H9 (cell line): ENCODE measurements at regions not wholly inside any gene's neighbourhood (a gene's known extent, or its start where the extent isn't known, plus 50 kb on each side); places are given as distances from the start of the nearest gene placed in this dataset.
A peak's percentile ranks its signal among the peaks of the same experiment; 100 is the strongest.

Experiments used
- DNase-seq: peaks from one replicate; pipeline ENCODE4 v3.0.0-alpha.2; 2017
- H2AFZ ChIP-seq: one replicate; pipeline ENCODE4 v1.6.1; 2013; ENCODE audit warnings: mild to moderate bottlenecking, low read length, control low read depth, moderate library complexity
- H2AK5ac ChIP-seq: 2 replicates; pipeline ENCODE4 v1.6.1; 2013; ENCODE audit warnings: low read length, control low read depth, mixed read lengths; ENCODE audit not compliant: insufficient read length
- H2BK120ac ChIP-seq: one replicate; pipeline ENCODE4 v1.6.1; 2013; ENCODE audit warnings: low read depth, mild to moderate bottlenecking, low read length, control low read depth, inconsistent platforms; ENCODE audit not compliant: poor library complexity, severe bottlenecking
- H2BK12ac ChIP-seq: 2 replicates; pipeline ENCODE4 v1.6.1; 2013; ENCODE audit warnings: low read length, control low read depth, mixed read lengths, low read depth; ENCODE audit not compliant: insufficient read length
- H2BK15ac ChIP-seq: 2 replicates; pipeline ENCODE4 v1.6.1; 2013; ENCODE audit warnings: low read depth, low read length, control low read depth
- H2BK20ac ChIP-seq: one replicate; pipeline ENCODE4 v1.6.1; 2013; ENCODE audit warnings: low read depth, mild to moderate bottlenecking, low read length, control low read depth, inconsistent platforms; ENCODE audit not compliant: poor library complexity, severe bottlenecking
- H2BK5ac ChIP-seq: 2 replicates; pipeline ENCODE4 v1.6.1; 2013; ENCODE audit warnings: low read length, control low read depth, mixed read lengths; ENCODE audit not compliant: insufficient read length
- H3K14ac ChIP-seq: 2 replicates; pipeline ENCODE4 v1.6.1; 2013; ENCODE audit warnings: low read length, control low read depth; ENCODE audit not compliant: insufficient read depth
- H3K18ac ChIP-seq: 2 replicates; pipeline ENCODE4 v1.6.1; 2013; ENCODE audit warnings: low read depth, mild to moderate bottlenecking, mixed read lengths, low read length, control low read depth; ENCODE audit not compliant: insufficient read length
- H3K23ac ChIP-seq: 2 replicates; pipeline ENCODE4 v1.6.1; 2013; ENCODE audit warnings: low read length, control low read depth, mixed read lengths, low read depth; ENCODE audit not compliant: insufficient read length
- H3K23me2 ChIP-seq: 2 replicates; pipeline ENCODE4 v1.6.1; 2013; ENCODE audit warnings: low read depth, mild to moderate bottlenecking, mixed read lengths, low read length, control low read depth; ENCODE audit not compliant: insufficient read length, poor library complexity, severe bottlenecking
- H3K27ac ChIP-seq: 2 replicates; pipeline ENCODE4 v1.5.1; 2013; ENCODE audit warnings: low read length, control low read depth, mixed read lengths, low read depth; ENCODE audit not compliant: insufficient read length
- H3K27me3 ChIP-seq: 2 replicates; pipeline ENCODE4 v1.6.1; 2013; ENCODE audit warnings: low read length, control low read depth, inconsistent platforms; ENCODE audit not compliant: insufficient read depth
- H3K4ac ChIP-seq: 2 replicates; pipeline ENCODE4 v1.6.1; 2013; ENCODE audit warnings: low read depth, mild to moderate bottlenecking, control low read depth, inconsistent platforms, low read length, moderate library complexity
- H3K4me1 ChIP-seq: 2 replicates; pipeline ENCODE4 v1.6.1; 2013; ENCODE audit warnings: low read length, control low read depth, inconsistent platforms; ENCODE audit not compliant: insufficient read depth
- H3K4me2 ChIP-seq: 2 replicates; pipeline ENCODE4 v1.6.1; 2013; ENCODE audit warnings: low read length, control low read depth, mixed read lengths; ENCODE audit not compliant: insufficient read length, insufficient read depth
- H3K56ac ChIP-seq: 2 replicates; pipeline ENCODE4 v1.6.1; 2013; ENCODE audit warnings: low read depth, mild to moderate bottlenecking, mixed read lengths, low read length, control low read depth; ENCODE audit not compliant: insufficient read length
- H3K79me1 ChIP-seq: 2 replicates; pipeline ENCODE4 v1.6.1; 2013; ENCODE audit warnings: low read depth, mild to moderate bottlenecking, moderate library complexity, low read length, control low read depth, inconsistent platforms; ENCODE audit not compliant: insufficient read depth, poor library complexity, severe bottlenecking
- H3K79me2 ChIP-seq: 2 replicates; pipeline ENCODE4 v1.6.1; 2013; ENCODE audit warnings: low read length, control low read depth, inconsistent platforms; ENCODE audit not compliant: insufficient read depth
- H3K9ac ChIP-seq: 2 replicates; pipeline ENCODE4 v1.6.1; 2013; ENCODE audit warnings: low read length, control low read depth, mixed read lengths; ENCODE audit not compliant: insufficient read length; ENCODE audit errors: extremely low read depth
- H3K9me3 ChIP-seq: one replicate; pipeline ENCODE4 v1.6.1; 2013; ENCODE audit warnings: low read depth, low read length, inconsistent platforms; ENCODE audit not compliant: control insufficient read depth
- H3T11ph ChIP-seq: one replicate; pipeline ENCODE4 v1.6.1; 2013; ENCODE audit warnings: mild to moderate bottlenecking, low read length, control low read depth, inconsistent platforms
- H4K20me1 ChIP-seq: one replicate; pipeline ENCODE4 v1.6.1; 2013; ENCODE audit not compliant: control insufficient read depth, insufficient read length, insufficient read depth
- H4K5ac ChIP-seq: 2 replicates; pipeline ENCODE4 v1.6.1; 2013; ENCODE audit warnings: low read depth, mild to moderate bottlenecking, mixed read lengths, low read length, control low read depth; ENCODE audit not compliant: insufficient read length
- H4K8ac ChIP-seq: replicated peaks from 2 replicates; pipeline ENCODE4 v1.6.1; 2013; ENCODE audit warnings: low read length, control low read depth, mixed read lengths, low read depth; ENCODE audit not compliant: insufficient read length
- H4K91ac ChIP-seq: 2 replicates; pipeline ENCODE4 v1.6.1; 2013; ENCODE audit warnings: low read depth, mild to moderate bottlenecking, moderate library complexity, mixed read lengths, low read length, control low read depth; ENCODE audit not compliant: insufficient read length
- H3K27ac Mint-ChIP-seq, 3 experiments: 2 replicates in 2 of 3; 3 replicates in 1 of 3; pipeline ENCODE4 v1.8.0; 2020 to 2021; ENCODE audit warnings: mixed read lengths in 3 of 3, mild to moderate bottlenecking in 1 of 3, moderate library complexity in 1 of 3
- H3K27me3 Mint-ChIP-seq: 2 replicates; pipeline ENCODE4 v1.8.0; 2021; ENCODE audit warnings: low read depth, mild to moderate bottlenecking, moderate library complexity, mixed read lengths
- H3K36me3 Mint-ChIP-seq, 3 experiments: 2 replicates in 2 of 3; 3 replicates in 1 of 3; pipeline ENCODE4 v1.8.0; 2020 to 2021; ENCODE audit warnings: low read depth in 3 of 3, mixed read lengths in 3 of 3; ENCODE audit not compliant: insufficient read depth in 1 of 3
- H3K4me1 Mint-ChIP-seq, 2 experiments: 2 replicates each; pipeline ENCODE4 v1.8.0; 2020; ENCODE audit warnings: mixed read lengths in 2 of 2
- H3K4me3 Mint-ChIP-seq, 2 experiments: 2 replicates in 1 of 2; 3 replicates in 1 of 2; pipeline ENCODE4 v1.8.0; 2020 to 2021; ENCODE audit warnings: mild to moderate bottlenecking in 2 of 2, mixed read lengths in 2 of 2, moderate library complexity in 1 of 2
- H3K9me3 Mint-ChIP-seq, 2 experiments: 2 replicates in 1 of 2; 3 replicates in 1 of 2; pipeline ENCODE4 v1.8.0; 2020; ENCODE audit warnings: mild to moderate bottlenecking in 2 of 2, mixed read lengths in 2 of 2, moderate library complexity in 1 of 2
- WGBS: extraction: QIAGEN DNeasy Blood & Tissue Kit; methylation state at CpG from one replicate; pipeline ENCODE4 v1.1.7; 2013; ENCODE audit warnings: missing lambda C conversion rate, low lambda C conversion rate, mixed read lengths; ENCODE audit not compliant: insufficient read length; ENCODE audit errors: extremely low coverage; 5-methylcytosine and 5-hydroxymethylcytosine counted together
- TF ChIP-seq, protein P1 (sequence below): fragments of 200-600 bp; sonication (generic); conservative IDR thresholded peaks from 3 replicates; pipeline ENCODE4 v1.8.0; 2021; ENCODE audit warnings: antibody characterized with exemption, mild to moderate bottlenecking

DNA sequence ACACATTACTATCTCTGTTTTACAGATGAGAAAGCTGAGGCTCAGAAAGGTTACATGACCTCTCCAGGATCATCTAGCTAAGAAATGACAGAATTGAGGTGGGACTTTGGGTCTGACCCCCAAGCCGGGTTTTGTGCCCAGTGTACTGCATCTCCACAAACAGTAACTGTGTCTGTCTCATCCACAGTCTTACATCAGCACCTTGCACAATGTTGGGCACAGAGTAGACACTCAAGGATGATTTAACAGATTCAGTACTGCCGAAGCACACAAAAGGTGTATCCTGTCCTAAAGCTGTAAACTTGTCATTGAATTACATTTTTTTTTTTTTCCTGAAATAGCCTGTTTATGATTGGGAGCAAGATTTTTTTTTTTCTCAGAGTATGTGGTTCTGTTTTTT is 84.8 kb downstream of the ADCYAP1 start:
- H3K4me1 Mint-ChIP-seq: peaks cover 7 to 20% of the 10 kb centered on the region in 2 experiments
- WGBS: no CpG with 5 or more reads among the region's 2 CpGs
- no peaks in the 10 kb centered on the region for H3K27me3 Mint-ChIP-seq

More for the DNA sequence above, 84.8 kb downstream of the ADCYAP1 start:
- no peak overlapping the region for H3K14ac ChIP-seq
- no peak overlapping the region for H2BK120ac ChIP-seq
- peaks cover 3% of the 10 kb centered on the region for H3K23me2 ChIP-seq
- no peak overlapping the region for H2AFZ ChIP-seq
- no peaks in the 10 kb centered on the region; the same call in 1 of the 2 replicates for H3K4me1 ChIP-seq
- no peaks in the 10 kb centered on the region for H3K9me3 ChIP-seq
- H2BK15ac ChIP-seq: no peak overlapping the region
- H2BK5ac ChIP-seq: no peak overlapping the region
- H3T11ph ChIP-seq: no peak overlapping the region
- no peak overlapping the region for H3K9ac ChIP-seq
- no peak for DNase-seq
- H2BK20ac ChIP-seq: no peak overlapping the region
- H3K56ac ChIP-seq: no peak overlapping the region
- no peak overlapping the region for H3K23ac ChIP-seq
- no peaks in the 10 kb centered on the region for H3K27me3 ChIP-seq
- no peaks in the 10 kb centered on the region for H4K20me1 ChIP-seq
- no peak overlapping the region for H3K4me2 ChIP-seq
- H3K79me2 ChIP-seq: no peaks in the 10 kb centered on the region
- H4K91ac ChIP-seq: no peak overlapping the region
- H3K27ac Mint-ChIP-seq: peak overlapping the region in 1 of 3 experiments; percentile 40; a peak in 1 of 7 replicates
- no peak overlapping the region for H3K18ac ChIP-seq
- no peak overlapping the region for H4K5ac ChIP-seq
- no peak overlapping the region for H2BK12ac ChIP-seq
- H3K79me1 ChIP-seq: no peaks in the 10 kb centered on the region
- TF ChIP-seq, protein P1, sequence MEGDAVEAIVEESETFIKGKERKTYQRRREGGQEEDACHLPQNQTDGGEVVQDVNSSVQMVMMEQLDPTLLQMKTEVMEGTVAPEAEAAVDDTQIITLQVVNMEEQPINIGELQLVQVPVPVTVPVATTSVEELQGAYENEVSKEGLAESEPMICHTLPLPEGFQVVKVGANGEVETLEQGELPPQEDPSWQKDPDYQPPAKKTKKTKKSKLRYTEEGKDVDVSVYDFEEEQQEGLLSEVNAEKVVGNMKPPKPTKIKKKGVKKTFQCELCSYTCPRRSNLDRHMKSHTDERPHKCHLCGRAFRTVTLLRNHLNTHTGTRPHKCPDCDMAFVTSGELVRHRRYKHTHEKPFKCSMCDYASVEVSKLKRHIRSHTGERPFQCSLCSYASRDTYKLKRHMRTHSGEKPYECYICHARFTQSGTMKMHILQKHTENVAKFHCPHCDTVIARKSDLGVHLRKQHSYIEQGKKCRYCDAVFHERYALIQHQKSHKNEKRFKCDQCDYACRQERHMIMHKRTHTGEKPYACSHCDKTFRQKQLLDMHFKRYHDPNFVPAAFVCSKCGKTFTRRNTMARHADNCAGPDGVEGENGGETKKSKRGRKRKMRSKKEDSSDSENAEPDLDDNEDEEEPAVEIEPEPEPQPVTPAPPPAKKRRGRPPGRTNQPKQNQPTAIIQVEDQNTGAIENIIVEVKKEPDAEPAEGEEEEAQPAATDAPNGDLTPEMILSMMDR: no peak
- no peak overlapping the region for H4K8ac ChIP-seq
- H2AK5ac ChIP-seq: no peak overlapping the region
- H3K4me3 Mint-ChIP-seq: no peak overlapping the region
- no peak overlapping the region for H3K27ac ChIP-seq
- H3K36me3 Mint-ChIP-seq: peaks cover 6 to 11% (median 10%) of the 10 kb centered on the region in 3 experiments
- peaks cover 4 to 5% of the 10 kb centered on the region in 2 experiments; a peak in 3 of 5 replicates for H3K9me3 Mint-ChIP-seq
- no peak overlapping the region for H3K4ac ChIP-seq
